HG03045 (cell line): ENCODE measurements at regions not wholly inside any gene's neighbourhood (a gene's known extent, or its start where the extent isn't known, plus 50 kb on each side); places are given as distances from the start of the nearest gene placed in this dataset.
A peak's percentile ranks its signal among the peaks of the same experiment; 100 is the strongest.
"Not testable (repeated sequence)": the region's sequence is repeated elsewhere in the genome, so short reads cannot be mapped to it uniquely, and the experiment has no call there.

ENCODE experiments used
- ATAC-seq: cut with Tn5 transposase; IDR thresholded peaks from one replicate; pipeline ENCODE4 v1.9.1; 2021; ENCODE audit warnings: mild to moderate bottlenecking, moderate library complexity; ENCODE audit not compliant: unreplicated experiment

DNA sequence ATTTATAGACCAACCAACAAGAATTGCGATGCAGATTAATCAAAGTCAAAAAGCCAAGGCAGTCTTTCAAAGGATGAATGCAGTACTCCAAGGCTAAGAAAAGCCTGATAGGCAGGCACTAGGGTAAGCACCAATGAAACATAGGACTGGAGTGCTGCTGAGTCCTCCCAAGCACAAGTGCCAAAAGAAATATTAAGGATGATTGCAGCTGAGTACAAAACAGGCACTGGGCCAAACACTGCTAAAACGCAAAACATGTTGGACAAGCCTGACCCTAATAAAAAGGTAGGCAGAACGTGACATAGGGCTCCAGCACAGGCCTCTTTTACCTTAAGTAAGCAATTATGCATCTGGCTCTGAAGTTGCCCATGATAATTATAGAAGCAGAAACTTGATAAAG lies 160.1 kb upstream of the LRP1B start:
- ATAC-seq = no peak

DNA sequence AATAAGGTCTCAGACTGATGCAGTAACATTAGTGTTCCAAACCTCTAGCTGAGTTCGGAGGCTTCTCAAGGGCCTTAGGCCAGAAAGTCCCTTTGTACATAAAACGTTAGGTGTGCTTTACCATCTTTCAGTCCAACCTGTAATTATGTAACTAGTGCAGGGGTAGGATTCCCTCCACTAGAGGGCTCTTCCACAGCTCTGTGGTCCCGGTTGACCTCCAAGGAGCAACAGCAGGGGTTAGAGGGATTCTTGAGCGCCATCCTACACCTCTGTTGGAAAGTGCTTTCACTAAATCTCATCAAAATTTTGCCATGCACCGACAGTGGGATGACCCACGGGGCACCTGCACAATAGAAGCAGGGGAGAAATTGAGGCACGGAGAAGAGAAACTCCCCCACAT lies 155.8 kb upstream of the LRP1B start:
- ATAC-seq = peak; percentile 57

DNA sequence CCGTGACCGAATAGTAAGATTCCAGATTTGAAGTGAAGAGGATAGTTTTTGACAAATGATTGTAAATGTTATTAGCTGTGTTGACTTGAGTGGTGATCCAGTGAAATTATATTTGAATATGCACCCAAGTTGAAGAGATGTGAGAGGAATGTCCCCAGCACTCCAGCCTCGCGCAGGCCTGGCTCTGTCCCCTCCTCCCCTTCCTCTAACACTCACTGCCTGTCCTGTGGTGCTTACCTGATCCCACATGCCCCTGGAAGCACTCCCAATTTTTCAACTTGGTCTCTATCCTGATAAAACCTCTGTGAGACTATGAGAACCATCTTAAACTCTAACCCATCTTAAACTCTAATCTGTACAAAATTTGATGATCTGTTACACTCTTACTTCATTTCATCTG lies 154.7 kb upstream of the LRP1B start:
- ATAC-seq = no peak

DNA sequence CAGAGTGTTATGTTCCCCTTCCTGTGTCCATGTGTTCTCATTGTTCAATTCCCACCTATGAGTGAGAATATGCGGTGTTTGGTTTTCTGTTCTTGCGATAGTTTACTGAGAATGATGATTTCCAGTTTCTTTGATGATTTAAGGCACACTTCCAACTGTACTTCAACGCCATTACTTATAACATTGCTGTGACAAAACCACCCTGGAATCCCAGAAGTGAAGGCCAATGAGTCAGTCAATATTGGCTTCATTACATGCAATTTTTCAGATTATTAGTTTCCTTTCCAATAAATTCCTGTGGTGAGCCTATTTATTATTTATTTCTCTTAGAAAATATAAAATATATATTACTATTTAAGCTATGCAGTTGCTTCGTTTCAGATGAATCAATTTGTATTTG lies 153.5 kb upstream of the LRP1B start:
- not testable (repeated sequence) for ATAC-seq

DNA sequence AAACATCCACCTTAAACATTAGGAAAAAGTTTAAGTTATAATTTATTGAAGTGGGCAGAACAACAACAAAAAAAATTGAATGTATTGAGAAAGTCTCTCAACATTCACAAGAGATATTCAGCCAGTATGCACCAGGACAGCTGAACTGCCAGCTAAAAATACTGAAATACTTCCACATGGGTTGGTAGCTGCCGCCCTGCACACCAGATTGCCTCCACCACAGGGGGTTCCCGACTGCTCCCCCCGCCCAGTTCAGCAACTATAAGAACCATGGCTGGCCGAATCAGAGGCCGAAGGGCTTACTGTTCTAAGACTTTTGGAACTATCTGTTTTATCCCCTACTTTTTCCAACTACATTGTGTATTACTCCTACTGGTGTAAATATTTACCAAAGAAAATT lies 150.0 kb upstream of the LRP1B start:
- no peak for ATAC-seq

DNA sequence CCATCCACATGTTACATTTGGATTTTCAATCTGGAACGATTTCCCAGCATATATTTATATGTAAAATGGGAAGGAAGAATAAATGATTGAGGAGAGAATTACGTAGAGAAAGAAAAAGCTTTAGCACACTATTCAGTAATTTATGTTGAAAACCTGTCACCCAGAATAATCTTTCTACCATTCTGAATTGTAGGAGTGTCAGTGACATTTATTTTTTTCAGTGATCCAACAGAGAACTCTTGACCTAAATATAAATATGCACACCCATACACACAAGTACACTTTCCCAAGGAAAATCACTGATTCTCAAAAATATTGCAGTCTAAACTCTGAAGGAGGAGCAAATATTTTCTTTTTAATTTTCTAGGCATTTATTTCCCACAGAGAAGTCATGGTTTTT lies 140.2 kb upstream of the LRP1B start:
- no peak for ATAC-seq

DNA sequence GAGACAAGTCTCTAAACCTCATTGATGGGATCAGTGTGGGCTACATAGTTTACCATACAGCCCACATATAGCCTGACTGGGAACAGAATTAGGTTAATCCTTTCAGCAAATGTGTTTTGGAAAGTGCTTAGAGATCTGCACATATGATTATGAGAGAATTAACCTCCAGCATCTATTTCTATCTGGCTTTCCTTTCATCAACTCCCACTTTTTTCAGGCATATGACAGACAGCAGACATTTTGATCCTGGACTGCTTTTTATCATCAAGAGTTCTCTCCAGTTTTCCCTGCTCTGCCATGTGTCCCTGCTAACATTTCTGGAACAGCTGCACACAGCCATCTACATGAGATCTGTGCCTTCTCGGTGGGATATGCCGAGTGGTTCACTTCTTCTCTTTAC lies 139.5 kb upstream of the LRP1B start:
- no peak for ATAC-seq

DNA sequence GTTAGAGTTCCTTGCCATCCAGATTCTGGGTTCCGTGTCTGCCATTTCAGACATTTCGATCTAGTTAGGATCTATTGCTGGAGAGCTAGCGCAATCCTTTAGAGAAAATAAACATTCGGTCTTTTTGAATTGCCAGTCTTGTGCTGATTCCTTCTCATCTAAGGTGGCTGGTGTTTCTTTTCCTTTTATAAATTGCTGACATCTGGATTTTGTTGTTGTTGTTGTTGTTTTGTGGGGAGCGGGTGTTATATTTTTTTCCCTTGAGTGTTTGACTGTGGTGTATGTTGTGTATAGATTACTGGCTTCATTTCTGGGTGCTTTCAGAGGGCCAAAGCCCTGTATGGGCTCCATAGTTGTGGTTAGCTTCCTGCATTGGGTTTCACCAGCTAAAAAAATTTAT lies 128.5 kb upstream of the LRP1B start:
- no peak for ATAC-seq

DNA sequence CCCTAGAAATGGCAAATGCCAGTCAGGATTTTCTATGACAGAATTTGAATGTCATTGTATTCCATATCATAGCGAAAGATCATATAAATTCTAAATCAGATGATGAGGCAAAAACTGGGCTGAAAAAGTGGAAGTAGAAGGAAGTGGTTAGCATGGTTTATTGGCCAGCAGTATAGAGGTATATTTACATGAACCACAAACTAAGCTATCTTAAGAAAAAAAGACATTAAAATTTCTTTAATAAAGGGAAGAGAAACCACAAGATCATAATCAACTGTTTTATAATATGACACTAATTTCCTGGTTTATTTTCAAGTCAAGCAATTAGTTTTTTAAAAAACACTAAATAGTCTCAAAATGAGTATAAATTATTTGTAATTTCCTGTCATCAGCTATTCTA lies 123.2 kb upstream of the LRP1B start:
- ATAC-seq = no peak

DNA sequence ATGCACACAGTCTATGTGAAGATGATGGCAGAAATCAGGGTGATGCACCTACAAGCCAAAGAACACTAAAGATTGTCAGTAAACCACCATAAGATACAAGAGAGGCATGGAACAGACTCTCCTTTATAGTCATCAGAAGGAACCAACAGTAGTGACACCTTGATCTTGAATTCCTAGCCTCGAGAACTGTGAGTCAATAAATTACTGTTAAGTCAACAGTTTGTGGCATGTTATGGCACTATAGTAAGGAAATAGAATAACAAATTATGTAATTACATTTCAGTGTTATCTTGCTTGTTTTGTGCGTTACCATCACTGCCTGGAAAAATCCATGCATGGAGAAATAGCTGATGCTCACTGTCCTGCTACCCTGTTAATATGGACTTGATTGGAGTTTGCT lies 110.2 kb upstream of the LRP1B start:
- ATAC-seq = no peak

DNA sequence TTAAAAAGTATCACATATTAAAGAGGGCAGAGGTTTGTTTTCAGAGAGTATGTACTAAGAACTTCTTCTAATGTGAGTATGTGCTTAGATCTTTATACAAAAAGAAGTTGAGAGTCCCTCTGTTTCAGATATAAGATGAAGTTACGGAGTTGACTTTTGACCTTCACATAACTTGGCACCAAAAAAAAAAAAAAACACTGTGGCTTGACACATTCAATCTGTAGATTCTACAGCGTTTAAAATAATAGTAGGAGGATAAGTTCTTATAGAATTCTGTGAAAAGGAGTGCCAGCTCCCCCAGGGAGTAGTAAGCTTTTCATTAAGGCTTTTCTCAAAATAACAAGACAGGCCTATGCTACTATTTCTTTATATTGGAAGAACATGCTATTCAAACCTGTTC lies 105.4 kb upstream of the LRP1B start:
- no peak for ATAC-seq

DNA sequence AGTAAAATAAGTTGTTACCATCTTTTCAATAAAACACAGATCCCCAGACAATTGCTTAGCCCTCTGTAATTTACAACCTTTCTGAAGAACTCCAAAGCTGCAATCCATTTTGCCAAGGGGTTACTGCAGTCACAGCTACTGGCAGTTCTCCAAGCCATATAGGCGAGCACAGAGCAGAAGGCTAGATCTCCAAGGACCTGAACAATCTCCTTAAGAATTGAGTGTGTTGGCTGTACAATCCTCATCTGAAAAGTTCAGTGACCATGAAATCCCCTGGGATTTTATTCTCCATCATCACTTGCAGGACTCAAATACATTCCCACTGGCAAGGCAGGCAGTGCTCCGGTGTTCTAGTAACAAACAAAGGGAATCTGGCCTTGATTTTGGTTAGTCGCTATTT lies 103.9 kb upstream of the LRP1B start:
- ATAC-seq = no peak

DNA sequence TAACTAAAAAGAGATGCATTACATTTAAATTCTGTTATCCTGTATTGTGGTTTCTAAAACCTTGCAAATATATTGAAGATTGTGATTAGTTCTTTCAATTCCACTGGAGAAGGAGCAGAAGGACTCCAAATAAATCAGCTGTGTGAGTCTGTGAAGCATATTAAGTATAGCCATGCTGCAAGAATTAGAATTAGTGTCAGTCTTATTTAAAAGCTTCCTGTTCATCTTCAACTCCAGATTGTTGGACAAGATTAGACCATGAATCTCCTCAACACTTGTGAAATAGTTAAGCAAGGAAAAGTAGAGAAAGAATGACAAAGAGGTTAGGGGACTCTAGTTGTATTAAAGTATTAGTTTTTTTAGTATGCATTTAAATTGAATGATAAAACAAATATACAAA lies 92.5 kb upstream of the LRP1B start:
- ATAC-seq = no peak

DNA sequence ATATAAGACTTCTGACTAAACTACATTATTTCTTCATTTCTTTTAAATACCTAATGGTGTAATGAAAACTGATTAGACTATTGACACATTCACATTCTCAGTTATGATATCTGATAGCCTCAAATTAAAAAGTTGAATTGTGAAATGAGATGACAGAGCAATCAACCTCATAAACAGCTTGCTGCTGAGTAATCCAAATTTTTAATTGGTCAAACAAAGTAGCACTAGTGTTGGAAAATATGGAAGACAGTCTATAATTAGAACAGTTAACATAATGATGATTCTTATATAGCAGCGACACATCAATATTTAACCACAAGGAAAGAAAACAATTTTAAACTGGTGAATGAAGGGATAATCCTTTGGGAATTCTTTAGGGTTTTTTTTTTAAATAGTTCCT lies 91.9 kb upstream of the LRP1B start:
- no peak for ATAC-seq

DNA sequence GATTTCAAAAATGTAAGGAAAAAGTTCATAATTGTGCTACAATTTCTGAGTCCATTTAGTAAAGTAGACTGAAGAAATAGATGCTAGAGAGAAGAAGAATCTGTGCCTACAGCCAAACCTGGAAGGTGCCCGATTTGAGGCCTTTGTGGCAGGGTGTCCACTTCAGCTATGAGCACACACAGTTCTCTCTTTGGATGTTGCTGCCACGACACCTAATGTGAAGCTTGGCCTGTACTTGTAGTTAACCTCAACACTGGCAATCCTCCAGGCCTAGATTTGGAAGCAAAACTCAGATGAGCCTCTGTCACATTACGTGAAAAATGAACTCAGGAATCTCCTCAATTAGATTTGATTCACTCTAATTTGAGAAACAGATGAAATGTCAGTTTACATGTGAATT lies 90.1 kb upstream of the LRP1B start:
- no peak for ATAC-seq

DNA sequence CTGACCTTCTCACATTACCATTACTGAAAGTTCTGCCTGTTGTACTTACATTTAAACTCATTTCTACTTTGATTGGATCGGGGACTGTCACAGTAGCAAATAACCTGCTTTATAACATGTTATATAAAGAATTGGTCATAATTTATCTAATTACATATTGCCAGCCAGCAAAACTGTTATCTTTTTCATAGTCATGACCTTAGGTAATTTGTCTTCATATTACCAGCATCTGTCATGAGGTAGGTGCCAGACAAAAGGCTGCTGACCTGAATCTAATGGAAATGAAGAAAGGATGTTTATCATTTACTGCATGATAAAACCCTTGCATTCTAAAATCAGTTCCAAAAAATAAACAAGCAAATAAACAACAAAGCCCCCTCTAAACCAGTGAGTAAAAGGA lies 89.4 kb upstream of the LRP1B start:
- no peak for ATAC-seq

DNA sequence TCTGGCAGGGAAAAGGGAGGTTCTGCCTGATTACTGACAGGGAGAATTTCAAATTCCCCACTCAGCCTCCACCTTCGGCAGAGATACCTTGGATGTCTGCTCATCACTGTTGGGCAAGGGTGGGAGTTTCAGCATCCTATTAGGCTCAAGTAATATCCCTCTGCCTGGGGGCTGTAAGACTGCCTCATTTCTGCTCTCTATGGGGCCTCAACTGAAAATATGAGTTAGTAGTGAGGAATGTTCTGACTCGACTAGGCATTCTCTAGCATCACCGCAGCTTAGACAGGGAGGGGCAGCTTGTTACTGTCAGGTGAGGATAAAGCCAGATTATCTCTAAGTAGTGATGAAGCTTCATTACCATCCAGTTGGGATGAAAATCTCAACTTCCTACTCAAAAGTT lies 87.7 kb upstream of the LRP1B start:
- ATAC-seq = no peak

DNA sequence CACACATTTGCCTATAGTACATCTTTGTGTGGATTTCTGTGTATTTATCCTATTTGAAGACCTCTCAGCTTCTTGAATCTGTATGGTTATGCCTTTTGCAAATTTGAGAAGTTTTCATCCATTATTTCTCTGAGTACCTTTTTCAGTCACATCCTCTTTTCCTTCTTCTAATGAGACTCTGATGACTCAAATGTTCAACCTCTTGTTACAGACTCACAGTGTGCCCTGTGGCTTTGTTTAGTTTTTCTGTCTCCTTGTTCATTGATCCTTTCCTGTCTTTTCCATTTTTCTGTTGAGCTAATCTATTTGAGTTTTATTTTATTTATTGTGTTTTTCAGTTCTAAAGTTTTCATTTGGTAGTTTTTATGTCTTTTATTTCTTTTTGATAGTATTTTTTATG lies 87.0 kb upstream of the LRP1B start:
- ATAC-seq = no peak

DNA sequence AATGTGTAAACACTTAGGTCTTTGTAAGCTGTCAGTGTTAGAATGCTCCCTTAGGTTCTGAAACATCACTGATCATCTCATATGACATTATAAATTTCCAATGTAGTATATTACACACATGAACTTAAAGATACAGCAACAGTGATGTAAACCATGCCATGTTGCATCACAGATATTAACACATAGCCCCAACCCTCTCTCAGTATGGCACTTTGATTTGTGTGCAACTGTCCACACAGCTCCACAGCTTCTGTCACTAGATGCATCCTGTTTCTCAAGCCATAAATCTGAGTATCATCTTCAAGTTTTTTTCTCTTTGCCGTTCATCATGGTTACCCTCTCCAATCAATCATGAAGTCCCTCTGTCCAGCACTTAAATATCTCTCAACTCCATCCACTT lies 69.2 kb upstream of the LRP1B start:
- no peak for ATAC-seq

DNA sequence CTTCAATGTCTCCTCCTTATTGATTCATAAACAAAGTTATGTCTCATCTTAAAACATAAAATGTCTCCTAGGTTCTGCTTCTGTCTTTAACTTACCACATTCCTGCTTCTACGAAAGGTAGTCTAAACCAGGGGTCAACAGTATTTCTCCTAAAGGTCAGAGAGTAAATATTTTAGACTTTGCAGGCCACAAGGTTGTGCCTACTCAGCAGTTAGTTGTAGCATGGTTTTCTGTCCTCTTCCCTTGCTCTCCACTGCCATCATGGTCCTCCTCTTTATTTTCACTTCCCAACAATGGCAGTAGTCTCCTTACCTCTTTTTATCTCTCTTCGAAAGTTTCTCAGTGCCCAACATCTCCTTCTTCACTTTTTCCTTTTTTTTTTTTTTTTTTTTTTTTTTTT lies 68.3 kb upstream of the LRP1B start:
- ATAC-seq = no peak

DNA sequence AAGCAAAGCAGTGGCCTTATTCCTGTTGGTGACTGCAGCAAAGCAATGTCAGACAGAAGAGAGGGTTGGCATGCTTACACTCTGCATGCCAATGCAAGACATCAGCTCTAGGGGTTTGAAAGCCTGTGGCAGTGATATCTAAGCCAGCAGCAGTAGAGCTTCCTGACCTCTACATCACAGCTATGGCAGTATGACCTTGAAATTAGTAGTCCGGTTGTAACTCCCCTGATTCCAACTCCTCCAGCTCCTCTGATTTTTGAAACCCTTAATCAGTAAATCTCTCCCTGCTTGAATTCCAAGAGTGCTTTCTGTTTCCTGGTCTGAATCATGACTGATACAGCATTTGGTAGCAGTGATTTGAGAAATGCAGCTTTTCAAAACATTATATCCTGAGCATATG lies 60.0 kb upstream of the LRP1B start:
- no peak for ATAC-seq

DNA sequence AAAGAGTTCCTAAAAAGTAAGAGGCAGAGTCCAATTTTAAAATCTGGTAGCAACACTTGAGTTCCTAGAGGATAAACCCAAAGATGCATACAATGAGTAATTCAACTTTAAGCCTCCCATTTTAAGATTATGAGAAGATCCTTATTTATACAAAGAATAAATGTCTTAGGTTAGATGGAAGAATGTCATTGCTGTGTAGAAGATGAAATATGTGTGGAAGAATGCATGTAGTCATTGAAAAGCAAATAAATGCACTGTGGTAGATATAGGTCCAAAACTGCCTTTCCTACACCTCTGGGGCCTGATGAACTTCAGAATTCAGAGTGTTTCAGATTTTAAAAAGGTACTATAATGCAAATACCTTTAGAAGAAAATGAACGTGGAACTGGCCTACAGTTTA lies 58.7 kb upstream of the LRP1B start:
- ATAC-seq = no peak

DNA sequence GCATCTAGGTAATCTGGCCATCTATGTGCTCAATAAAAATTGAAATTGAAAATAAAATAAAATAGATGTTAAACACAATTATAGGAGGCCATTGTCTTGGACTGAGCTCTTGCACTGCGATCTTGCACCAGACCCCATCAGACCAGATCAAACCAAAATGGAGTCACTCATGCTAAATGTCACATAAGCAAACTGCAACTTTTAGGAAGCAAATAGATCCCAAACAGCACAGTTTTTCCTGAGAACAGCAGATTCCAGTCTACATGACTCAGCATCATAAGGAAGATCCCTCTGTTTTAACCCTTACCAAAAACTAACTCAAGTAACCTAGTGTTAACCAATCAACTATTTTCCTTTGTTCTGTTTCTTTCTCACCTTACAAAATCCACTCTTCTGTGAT lies 57.7 kb upstream of the LRP1B start:
- no peak for ATAC-seq

DNA sequence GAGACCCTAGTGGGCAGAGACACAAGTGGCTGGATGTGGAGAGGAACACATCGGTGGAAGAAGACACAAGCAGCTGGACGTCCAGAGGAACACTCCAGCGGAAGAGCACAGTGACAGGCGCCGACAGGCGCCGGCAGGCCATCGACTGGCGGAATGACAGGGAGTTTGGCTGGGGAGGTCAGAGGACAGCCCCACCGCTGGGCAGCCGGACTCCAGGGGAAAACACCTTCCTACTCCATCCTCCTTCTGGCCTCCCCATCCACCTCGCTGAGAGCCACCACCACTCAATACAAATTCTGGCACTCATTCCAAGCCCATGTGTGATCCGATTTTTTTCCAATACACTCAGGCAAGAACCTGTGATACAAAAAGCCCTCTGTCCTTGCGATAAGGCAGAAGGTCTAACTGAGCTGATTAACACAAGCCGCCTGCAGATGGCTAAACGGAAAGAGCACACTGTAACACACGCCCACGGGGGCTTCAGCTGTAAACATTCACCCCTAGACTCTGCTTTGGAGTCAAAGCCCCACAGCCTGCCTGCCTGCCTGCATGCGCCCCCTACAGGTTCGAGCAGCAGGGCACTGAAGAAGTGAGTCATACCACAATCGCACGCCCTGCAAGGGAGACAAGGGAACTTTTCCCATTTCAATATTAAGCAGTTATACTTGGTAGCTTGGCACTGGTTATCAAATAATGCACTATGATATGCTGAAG lies 50.2 kb upstream of the LRP1B start:
- ATAC-seq = no peak
